Kidney (tissue), 13 donors: ENCODE measurements at regions not wholly inside any gene's neighbourhood (a gene's known extent, or its start where the extent isn't known, plus 50 kb on each side); places are given as distances from the start of the nearest gene placed in this dataset.

Source experiments
- DNase-seq, 5 donors: peaks; one replicate each; pipeline ENCODE4 v3.0.0-alpha.2; 2013 to 2020
- FAIRE-seq: peaks from 2 replicates; lab custom pipeline; 2012; peaks lifted over from hg19 to GRCh38; lab: Jason Lieb, UNC
- H3K27ac ChIP-seq, 2 donors: one replicate each; pipeline ENCODE4 v1.7.0; 2013; ENCODE audit warnings: low read depth in 2 of 2, low read length in 2 of 2, inconsistent platforms in 1 of 2
- H3K27me3 ChIP-seq: one replicate; pipeline ENCODE4 v1.7.1; 2013; ENCODE audit warnings: low read length, inconsistent platforms; ENCODE audit not compliant: control insufficient read depth, insufficient read depth
- H3K36me3 ChIP-seq, 3 donors: one replicate each; pipeline versions ENCODE4 v1.7.0 to v1.7.1; 2013; ENCODE audit warnings: low read length in 3 of 3, control low read depth in 1 of 3, inconsistent platforms in 1 of 3; ENCODE audit not compliant: insufficient read depth in 3 of 3, control insufficient read depth in 2 of 3
- H3K4me1 ChIP-seq, 3 donors: one replicate each; pipeline versions ENCODE4 v1.7.0 to v1.7.1; 2013; ENCODE audit warnings: low read length in 3 of 3, inconsistent platforms in 1 of 3, low read depth in 1 of 3; ENCODE audit not compliant: control insufficient read depth in 2 of 3, insufficient read depth in 2 of 3
- H3K4me3 ChIP-seq, 3 donors: one replicate each; pipeline versions ENCODE4 v1.7.0 to v1.8.1; 2013; ENCODE audit warnings: low read length in 3 of 3, control low read depth in 1 of 3, inconsistent platforms in 1 of 3
- H3K9ac ChIP-seq, 3 donors: one replicate each; pipeline versions ENCODE4 v1.7.0 to v1.7.1; 2013; ENCODE audit warnings: low read length in 3 of 3, control low read depth in 1 of 3, inconsistent platforms in 1 of 3
- H3K9me3 ChIP-seq, 3 donors: one replicate each; pipeline versions ENCODE4 v1.7.0 to v1.7.1; 2013; ENCODE audit warnings: low read length in 3 of 3, control low read depth in 1 of 3, inconsistent platforms in 1 of 3; ENCODE audit not compliant: control insufficient read depth in 2 of 3, insufficient read depth in 1 of 3
- CTCF ChIP-seq: IDR thresholded peaks from 3 replicates; pipeline ENCODE4 v1.5.1; 2012; ENCODE audit warnings: mild to moderate bottlenecking, moderate library complexity, borderline replicate concordance; ENCODE audit not compliant: insufficient read depth; ENCODE audit errors: extremely low read depth
- intact Hi-C: fragments of 100-400 bp; cut with DNase I; formaldehyde crosslinking; loops from one replicate; pipeline ENCODE4 v1.11.1; 2022
- donor health status: control.
- donor health status: control.
- donor health status: control.
- donor health status: control.
- donor health status: control.
- donor health status: DM: yes; HTN: yes; CAD: no.
- donor health status: Normal renal cell carcinoma (clear cell type).

- intact Hi-C loops: no loop called here
- H3K9me3 ChIP-seq: no peaks in the 10 kb centered on the region
- no peaks in the 10 kb centered on the region for H3K27me3 ChIP-seq
- H3K4me1 ChIP-seq: no peaks in the 10 kb centered on the region
- no peak overlapping the region for H3K27ac ChIP-seq
- TF ChIP-seq CTCF: no peak
- no peak overlapping the region for H3K9ac ChIP-seq
- no peaks in the 10 kb centered on the region for H3K36me3 ChIP-seq
- DNase-seq: no peak
- H3K4me3 ChIP-seq: no peak overlapping the region
- FAIRE-seq: no peak
These were observed 178.6 kb downstream of the ZNF674 start for GRCh38 chrX:46366381-46367207.

- no peaks in the 10 kb centered on the region for H3K4me1 ChIP-seq
- H3K9me3 ChIP-seq: no peaks in the 10 kb centered on the region
- no peak overlapping the region for H3K27ac ChIP-seq
- no peak overlapping the region for H3K4me3 ChIP-seq
- DNase-seq (no peak), FAIRE-seq (no peak)
- intact Hi-C loops: no loop called here
- no peaks in the 10 kb centered on the region for H3K27me3 ChIP-seq
- H3K9ac ChIP-seq: no peak overlapping the region
- H3K36me3 ChIP-seq: no peaks in the 10 kb centered on the region
- no peak for TF ChIP-seq CTCF
These were observed 190.7 kb downstream of the ZNF674 start for GRCh38 chrX:46354481-46354880.

- no peaks in the 10 kb centered on the region for H3K27me3 ChIP-seq
- H3K4me3 ChIP-seq: no peak overlapping the region
- no peak overlapping the region for H3K27ac ChIP-seq
- no peak overlapping the region for H3K9ac ChIP-seq
- DNase-seq (no peak), FAIRE-seq (no peak)
- no peaks in the 10 kb centered on the region for H3K9me3 ChIP-seq
- H3K4me1 ChIP-seq: no peaks in the 10 kb centered on the region
- intact Hi-C loops: no loop called here
- H3K36me3 ChIP-seq: no peaks in the 10 kb centered on the region
- no peak for TF ChIP-seq CTCF
These were observed 203.4 kb downstream of the ZNF674 start for GRCh38 chrX:46341767-46342322.
